ENCODE measurements at regions not wholly inside any gene's neighbourhood (a gene's known extent, or its start where the extent isn't known, plus 50 kb on each side); places are given as distances from the start of the nearest gene placed in this dataset.

- no peak for DNase-seq (ENCODE audit: low read depth)
- TF ChIP-seq MYC (IDR thresholded peaks at IDR 0.05; ENCODE audit: low read depth, low read length) (no peak), CTCF (IDR thresholded peaks at IDR 0.05; ENCODE audit: low read depth, low read length) (no peak), POLR2A (IDR thresholded peaks at IDR 0.05; ENCODE audit: extremely low read depth, insufficient read length) (no peak), MAX (IDR thresholded peaks at IDR 0.05; ENCODE audit: low read depth, low read length) (no peak)
- no peak overlapping the region for H3K4me3 ChIP-seq (ENCODE audit: low read depth, low read length)
These were observed 166.9 kb upstream of the OSR1 start for GRCh38 chr2:19525313-19525712.

- DNase-seq (ENCODE audit: low read depth): no peak
- TF ChIP-seq MAX (IDR thresholded peaks at IDR 0.05; ENCODE audit: low read depth, low read length) (no peak), MYC (IDR thresholded peaks at IDR 0.05; ENCODE audit: low read depth, low read length) (no peak), CTCF (IDR thresholded peaks at IDR 0.05; ENCODE audit: low read depth, low read length) (no peak), POLR2A (IDR thresholded peaks at IDR 0.05; ENCODE audit: extremely low read depth, insufficient read length) (no peak)
- no peak overlapping the region for H3K4me3 ChIP-seq (ENCODE audit: low read depth, low read length)
These were observed 160.6 kb upstream of the OSR1 start for GRCh38 chr2:19519045-19519444.

GRCh38 chr2:19507137-19507536, 148.7 kb upstream of the OSR1 start:
- H3K4me3 ChIP-seq (ENCODE audit: low read depth, low read length): no peak overlapping the region
- TF ChIP-seq MYC (IDR thresholded peaks at IDR 0.05; ENCODE audit: low read depth, low read length) (no peak), POLR2A (IDR thresholded peaks at IDR 0.05; ENCODE audit: extremely low read depth, insufficient read length) (no peak), CTCF (IDR thresholded peaks at IDR 0.05; ENCODE audit: low read depth, low read length) (no peak)
- DNase-seq (ENCODE audit: low read depth): no peak

GRCh38 chr2:19505199-19506136, 147.0 kb upstream of the OSR1 start:
- H3K4me3 ChIP-seq (ENCODE audit: low read depth, low read length): no peak overlapping the region
- TF ChIP-seq MAX (IDR thresholded peaks at IDR 0.05; ENCODE audit: low read depth, low read length) (no peak), POLR2A (IDR thresholded peaks at IDR 0.05; ENCODE audit: extremely low read depth, insufficient read length) (no peak), CTCF (IDR thresholded peaks at IDR 0.05; ENCODE audit: low read depth, low read length) (no peak), MYC (IDR thresholded peaks at IDR 0.05; ENCODE audit: low read depth, low read length) (no peak)
- DNase-seq (ENCODE audit: low read depth): no peak

- no peak for DNase-seq (ENCODE audit: low read depth)
- no peak overlapping the region for H3K4me3 ChIP-seq (ENCODE audit: low read depth, low read length)
- TF ChIP-seq MAX (IDR thresholded peaks at IDR 0.05; ENCODE audit: low read depth, low read length) (no peak), POLR2A (IDR thresholded peaks at IDR 0.05; ENCODE audit: extremely low read depth, insufficient read length) (no peak), CTCF (IDR thresholded peaks at IDR 0.05; ENCODE audit: low read depth, low read length) (no peak), MYC (IDR thresholded peaks at IDR 0.05; ENCODE audit: low read depth, low read length) (no peak)
These were observed 146.2 kb upstream of the OSR1 start for GRCh38 chr2:19504400-19505198.
